ENCODE measurements at regions not wholly inside any gene's neighbourhood (a gene's known extent, or its start where the extent isn't known, plus 50 kb on each side); places are given as distances from the start of the nearest gene placed in this dataset.

DNA sequence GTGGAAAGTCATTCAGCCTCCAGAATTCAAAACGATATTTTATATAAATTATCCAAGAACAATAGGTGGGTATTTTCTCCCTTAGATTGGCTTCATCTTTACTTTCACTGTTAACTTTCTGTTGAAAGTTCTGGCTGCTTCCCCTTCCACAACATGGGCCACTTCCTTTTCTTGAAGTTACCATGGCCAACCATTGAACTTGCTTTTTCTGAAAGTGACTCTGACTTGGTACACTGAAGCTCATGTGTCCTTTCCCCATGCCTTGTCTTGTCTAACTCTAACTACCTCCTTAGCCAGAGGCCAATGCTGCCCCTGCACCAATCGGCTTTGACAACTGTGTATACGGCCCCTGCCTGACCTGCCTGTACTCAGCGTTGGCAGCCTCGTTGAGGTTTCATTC lies 225.2 kb downstream of the FAT3 start:
- no peak for DNase-seq (ENCODE audit: low spot score)
- TF ChIP-seq CTCF (IDR thresholded peaks at IDR 0.05; ENCODE audit: extremely low read depth, missing control alignments): no peak

DNA sequence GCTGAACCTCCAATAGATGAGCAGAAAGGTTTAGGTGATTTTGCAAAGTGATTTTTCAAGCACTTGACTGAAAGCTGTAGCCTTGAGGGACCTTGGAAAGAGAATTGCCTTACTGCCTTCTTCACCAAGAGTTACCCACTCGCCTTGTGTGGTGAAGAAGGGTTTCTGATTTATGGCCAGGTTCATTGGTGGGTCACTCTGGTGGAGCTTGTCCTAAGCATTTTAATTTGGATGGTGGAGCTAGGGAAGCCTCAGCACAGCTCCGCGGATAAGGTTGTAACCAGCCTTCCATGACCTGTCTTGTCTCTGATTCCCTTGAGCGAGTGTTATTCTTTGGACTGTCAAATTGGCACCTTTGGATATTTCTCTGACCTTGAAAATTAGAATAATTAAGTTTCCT lies 226.4 kb downstream of the FAT3 start:
- no peak for DNase-seq (ENCODE audit: low spot score)
- no peak for TF ChIP-seq CTCF (IDR thresholded peaks at IDR 0.05; ENCODE audit: extremely low read depth, missing control alignments)

- no peak for DNase-seq (ENCODE audit: low spot score)
- no peak for TF ChIP-seq CTCF (IDR thresholded peaks at IDR 0.05; ENCODE audit: extremely low read depth, missing control alignments)
Measured at GRCh38 chr11:92453055-92453454, 228.4 kb downstream of the FAT3 start.

- no peak for DNase-seq (ENCODE audit: low spot score)
- TF ChIP-seq CTCF (IDR thresholded peaks at IDR 0.05; ENCODE audit: extremely low read depth, missing control alignments): no peak
Measured at GRCh38 chr11:92455210-92455790, 230.7 kb downstream of the FAT3 start.

GRCh38 chr11:92457250-92457649 lies 232.6 kb downstream of the FAT3 start:
- DNase-seq (ENCODE audit: low spot score): no peak
- no peak for TF ChIP-seq CTCF (IDR thresholded peaks at IDR 0.05; ENCODE audit: extremely low read depth, missing control alignments)

DNA sequence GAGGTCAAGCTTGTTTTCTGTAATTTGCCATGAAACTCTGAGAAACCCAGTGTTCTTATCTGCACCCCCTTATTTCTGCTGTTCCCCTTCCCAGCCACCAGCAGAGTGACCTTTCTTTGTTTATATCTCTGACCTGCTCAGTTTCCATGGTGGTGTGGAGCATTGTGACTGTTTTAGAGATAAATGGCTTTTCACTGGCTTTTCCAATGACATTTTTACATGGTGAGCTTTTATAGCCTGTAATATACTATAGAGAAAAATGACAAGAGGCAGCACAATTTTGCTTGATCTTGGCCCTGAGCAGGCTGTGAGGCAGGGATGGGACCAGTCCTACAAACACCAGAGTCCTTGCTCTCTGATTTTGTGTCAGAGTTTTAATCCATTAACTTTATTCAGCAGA lies 233.9 kb downstream of the FAT3 start:
- no peak for DNase-seq (ENCODE audit: low spot score)
- TF ChIP-seq CTCF (IDR thresholded peaks at IDR 0.05; ENCODE audit: extremely low read depth, missing control alignments): no peak

- no peak for DNase-seq (ENCODE audit: low spot score)
- TF ChIP-seq CTCF (IDR thresholded peaks at IDR 0.05; ENCODE audit: extremely low read depth, missing control alignments): no peak
Measured at GRCh38 chr11:92460213-92460612, 235.6 kb downstream of the FAT3 start.
